H1 (cell line): ENCODE measurements at regions not wholly inside any gene's neighbourhood (a gene's known extent, or its start where the extent isn't known, plus 50 kb on each side); places are given as distances from the start of the nearest gene placed in this dataset.

Experiments used
- CTCF ChIA-PET: fragments of 300-600 bp; sonication (Branson Sonifier 250); formaldehyde crosslinking; loops from one replicate; lab custom pipeline; 2021; ENCODE audit not compliant: partially characterized antibody; lab: Charles Lee
- POLR2A ChIA-PET: fragments of 300-600 bp; sonication (Branson Sonifier 250); formaldehyde crosslinking; loops from one replicate; lab custom pipeline; 2021; ENCODE audit warnings: inconsistent platforms; ENCODE audit not compliant: partially characterized antibody; lab: Charles Lee
- DNase-seq, 2 experiments: peaks; one replicate each; pipeline versions ENCODE4 v3.0.0 to v3.0.0-alpha.2; 2010 to 2022; ENCODE audit warnings: low spot score in 2 of 2, low read depth in 1 of 2, mixed read lengths in 1 of 2
- FAIRE-seq: peaks from 2 replicates; lab custom pipeline; 2011; peaks lifted over from hg19 to GRCh38; lab: Jason Lieb, UNC
- H2AFZ ChIP-seq: 2 replicates; pipeline ENCODE4 v1.8.1; 2012; ENCODE audit warnings: low read length, inconsistent platforms
- H2AK5ac ChIP-seq: 2 replicates; pipeline ENCODE4 v1.6.1; 2013; ENCODE audit warnings: low read depth, low read length
- H2BK120ac ChIP-seq: replicated peaks from 2 replicates; pipeline ENCODE3; 2013; ENCODE audit warnings: low read depth, low read length, inconsistent platforms
- H2BK12ac ChIP-seq: 2 replicates; pipeline ENCODE4 v1.6.1; 2013; ENCODE audit warnings: low read depth, low read length
- H2BK15ac ChIP-seq: 2 replicates; pipeline ENCODE4 v1.6.1; 2013; ENCODE audit warnings: low read length
- H2BK20ac ChIP-seq: 2 replicates; pipeline ENCODE4 v1.6.1; 2013; ENCODE audit warnings: low read length
- H2BK5ac ChIP-seq: 2 replicates; pipeline ENCODE4 v1.6.1; 2013; ENCODE audit warnings: low read depth, low read length
- H3K14ac ChIP-seq: 2 replicates; pipeline ENCODE4 v1.6.1; 2013; ENCODE audit warnings: inconsistent platforms; ENCODE audit not compliant: insufficient read length
- H3K18ac ChIP-seq: 2 replicates; pipeline ENCODE4 v1.6.1; 2013; ENCODE audit warnings: low read length; ENCODE audit errors: extremely low read depth
- H3K23ac ChIP-seq: 2 replicates; pipeline ENCODE4 v1.6.1; 2013; ENCODE audit warnings: inconsistent platforms; ENCODE audit not compliant: insufficient read length
- H3K23me2 ChIP-seq: 2 replicates; pipeline ENCODE4 v1.6.1; 2013; ENCODE audit warnings: low read depth, low read length
- H3K27ac ChIP-seq: 2 replicates; pipeline ENCODE4 v1.6.1; 2011; ENCODE audit warnings: low read depth, low read length, inconsistent platforms
- H3K27me3 ChIP-seq, 4 experiments: replicated peaks in 1 of 4; 1 replicate in 1 of 4; 2 replicates in 3 of 4; pipeline versions ENCODE4 v1.6.1 to v1.8.1; 2011 to 2013; ENCODE audit warnings: low read length in 3 of 4, mild to moderate bottlenecking in 3 of 4, inconsistent platforms in 2 of 4, mixed read lengths in 2 of 4, moderate library complexity in 1 of 4; ENCODE audit not compliant: control insufficient read depth in 3 of 4, insufficient read depth in 3 of 4; ENCODE audit errors: extremely low read depth in 1 of 4
- H3K36me3 ChIP-seq, 4 experiments: 2 replicates each; pipeline versions ENCODE4 v1.6.1 to v1.8.1; 2011 to 2013; ENCODE audit warnings: mild to moderate bottlenecking in 4 of 4, low read length in 3 of 4, moderate library complexity in 2 of 4, control low read depth in 1 of 4, inconsistent platforms in 1 of 4; ENCODE audit not compliant: insufficient read depth in 4 of 4, control insufficient read depth in 2 of 4
- H3K4ac ChIP-seq: replicated peaks from 2 replicates; pipeline ENCODE3; 2013; ENCODE audit warnings: low read length, low read depth, mixed read lengths, inconsistent platforms; ENCODE audit not compliant: insufficient read length
- H3K4me1 ChIP-seq, 4 experiments: replicated peaks in 1 of 4; 1 replicate in 1 of 4; 2 replicates in 3 of 4; pipeline versions ENCODE4 v1.6.1 to v1.8.1; 2011 to 2013; ENCODE audit warnings: low read length in 3 of 4, inconsistent platforms in 2 of 4, mixed read lengths in 1 of 4; ENCODE audit not compliant: insufficient read depth in 4 of 4, control insufficient read depth in 3 of 4
- H3K4me2 ChIP-seq, 2 experiments: 2 replicates each; pipeline versions ENCODE4 v1.6.1 to v1.8.1; 2011 to 2013; ENCODE audit warnings: low read depth in 2 of 2, low read length in 2 of 2, control low read depth in 1 of 2, inconsistent platforms in 1 of 2, mild to moderate bottlenecking in 1 of 2; ENCODE audit not compliant: insufficient read depth in 1 of 2
- H3K4me3 ChIP-seq, 4 experiments: fragments of 200-600, 300-600 bp in 1 of 4; sonication (generic), shearing (Covaris generic), sonication (Bioruptor Twin) in 1 of 4; 2 replicates each; pipeline versions ENCODE4 v1.5.1 to v1.8.1; 2011 to 2016; ENCODE audit warnings: low read length in 4 of 4, low read depth in 3 of 4, control low read depth in 2 of 4, inconsistent platforms in 2 of 4, mild to moderate bottlenecking in 2 of 4, mixed read lengths in 1 of 4, moderate library complexity in 1 of 4; ENCODE audit not compliant: insufficient read depth in 2 of 4; ENCODE audit errors: extremely low read depth in 1 of 4
- H3K56ac ChIP-seq: replicated peaks from 2 replicates; pipeline ENCODE3; 2013; ENCODE audit warnings: low read depth, mild to moderate bottlenecking, mixed read lengths, low read length, inconsistent platforms; ENCODE audit not compliant: insufficient read length
- H3K79me1 ChIP-seq: 2 replicates; pipeline ENCODE4 v1.6.1; 2013; ENCODE audit warnings: low read depth, low read length, control low read depth
- H3K79me2 ChIP-seq, 2 experiments: 2 replicates each; pipeline versions ENCODE4 v1.6.1 to v1.8.1; 2012 to 2013; ENCODE audit warnings: low read length in 2 of 2, mild to moderate bottlenecking in 2 of 2, inconsistent platforms in 1 of 2; ENCODE audit not compliant: insufficient read depth in 2 of 2, control insufficient read depth in 1 of 2
- H3K9ac ChIP-seq, 4 experiments: replicated peaks in 1 of 4; 1 replicate in 1 of 4; 2 replicates in 3 of 4; pipeline versions ENCODE4 v1.6.1 to v1.8.1; 2011 to 2013; ENCODE audit warnings: low read depth in 3 of 4, low read length in 3 of 4, control low read depth in 2 of 4, mild to moderate bottlenecking in 2 of 4, moderate library complexity in 2 of 4, inconsistent platforms in 1 of 4; ENCODE audit errors: extremely low read depth in 1 of 4
- H3K9me3 ChIP-seq, 2 experiments: 2 replicates each; pipeline versions ENCODE4 v1.6.1 to v1.8.1; 2012 to 2013; ENCODE audit warnings: mild to moderate bottlenecking in 2 of 2, moderate library complexity in 2 of 2, control low read depth in 1 of 2, inconsistent platforms in 1 of 2, low read depth in 1 of 2, low read length in 1 of 2, mixed read lengths in 1 of 2; ENCODE audit not compliant: insufficient read depth in 2 of 2
- H4K20me1 ChIP-seq, 2 experiments: replicated peaks in 1 of 2; 2 replicates each; pipeline versions ENCODE3 to v1.8.1; 2011 to 2013; ENCODE audit warnings: inconsistent platforms in 2 of 2, low read length in 2 of 2, mild to moderate bottlenecking in 1 of 2; ENCODE audit not compliant: insufficient read depth in 2 of 2, control insufficient read depth in 1 of 2
- H4K5ac ChIP-seq: 2 replicates; pipeline ENCODE4 v1.6.1; 2013; ENCODE audit warnings: low read length, low read depth, mixed read lengths, inconsistent platforms; ENCODE audit not compliant: insufficient read length
- H4K8ac ChIP-seq: 2 replicates; pipeline ENCODE4 v1.8.0; 2013; ENCODE audit warnings: mild to moderate bottlenecking, moderate library complexity, low read length, inconsistent platforms; ENCODE audit not compliant: insufficient read depth; ENCODE audit errors: extremely low read depth
- H4K91ac ChIP-seq: replicated peaks from 2 replicates; pipeline ENCODE3; 2013; ENCODE audit warnings: low read length, mixed read lengths, inconsistent platforms; ENCODE audit not compliant: insufficient read length
- BCL11A ChIP-seq, 2 experiments: IDR thresholded peaks; one replicate each; pipeline ENCODE4 v1.6.1; 2011; ENCODE audit warnings: low read depth in 2 of 2, low read length in 2 of 2, mild to moderate bottlenecking in 2 of 2
- EP300 ChIP-seq, 2 experiments: IDR thresholded peaks; 1 replicate in 1 of 2; 2 replicates in 1 of 2; pipeline ENCODE4 v1.6.1; 2011 to 2012; ENCODE audit warnings: low read depth in 2 of 2, low read length in 2 of 2, mild to moderate bottlenecking in 2 of 2, borderline replicate concordance in 1 of 2, inconsistent platforms in 1 of 2, moderate library complexity in 1 of 2
- HDAC2 ChIP-seq, 2 experiments: fragments of 300-600 bp in 1 of 2; sonication (generic) in 1 of 2; IDR thresholded peaks; 2 replicates each; pipeline ENCODE4 v1.6.1; 2011 to 2012; ENCODE audit warnings: low read depth in 2 of 2, low read length in 2 of 2, mild to moderate bottlenecking in 2 of 2, moderate library complexity in 2 of 2, borderline replicate concordance in 1 of 2, inconsistent platforms in 1 of 2
- JUN ChIP-seq: IDR thresholded peaks from 2 replicates; pipeline ENCODE4 v1.6.1; 2011; ENCODE audit warnings: low read depth, mild to moderate bottlenecking, improper control_type of control experiment, low read length
- KDM1A ChIP-seq: fragments of 200-600, 300-600 bp; sonication (generic); IDR thresholded peaks from 2 replicates; pipeline ENCODE4 v1.7.1; 2016; ENCODE audit warnings: mild to moderate bottlenecking, low read length, borderline replicate concordance
- RAD21 ChIP-seq, 2 experiments: IDR thresholded peaks in 1 of 2; conservative IDR thresholded peaks in 1 of 2; 2 replicates each; pipeline ENCODE4 v1.6.1; 2011; ENCODE audit warnings: low read depth in 2 of 2, low read length in 2 of 2, improper control_type of control experiment in 1 of 2, inconsistent platforms in 1 of 2, mild to moderate bottlenecking in 1 of 2, moderate library complexity in 1 of 2
- RBBP5 ChIP-seq: IDR thresholded peaks from 2 replicates; pipeline ENCODE4 v1.7.1; 2012; ENCODE audit warnings: low read depth, mild to moderate bottlenecking, inconsistent platforms, low read length, moderate library complexity, borderline replicate concordance
- RNF2 ChIP-seq: fragments of 200-900, 300-1000 bp; sonication (generic); IDR thresholded peaks from 2 replicates; pipeline ENCODE4 v1.7.1; 2016; ENCODE audit warnings: borderline replicate concordance, low read depth, mild to moderate bottlenecking, antibody characterized with exemption, low read length; ENCODE audit not compliant: poor library complexity, severe bottlenecking; ENCODE audit errors: missing control alignments
- SIX5 ChIP-seq: IDR thresholded peaks from 2 replicates; pipeline ENCODE4 v1.6.1; 2011; ENCODE audit warnings: mild to moderate bottlenecking, low read depth, low read length
- SP2 ChIP-seq: IDR thresholded peaks from 2 replicates; pipeline ENCODE4 v1.6.1; 2012; ENCODE audit warnings: mild to moderate bottlenecking, low read length, inconsistent platforms
- TAF1 ChIP-seq: IDR thresholded peaks from 2 replicates; pipeline ENCODE4 v1.6.1; 2011; ENCODE audit warnings: mild to moderate bottlenecking, low read depth, low read length
- WGBS, 2 experiments: shearing (Covaris generic) in 1 of 2; methylation state at CpG; one replicate each; pipeline versions ENCODE4 v1.1.6 to v1.1.7; 2013 to 2015; ENCODE audit warnings: low lambda C conversion rate in 2 of 2, mixed read lengths in 2 of 2, inconsistent platforms in 1 of 2, low coverage in 1 of 2, missing lambda C conversion rate in 1 of 2; ENCODE audit not compliant: insufficient replicate concordance in 2 of 2, insufficient coverage in 1 of 2, insufficient read length in 1 of 2; ENCODE audit errors: extremely low coverage in 1 of 2, missing lambda C conversion rate in 1 of 2; 5-methylcytosine and 5-hydroxymethylcytosine counted together
- TF ChIP-seq, protein P1 (sequence below): IDR thresholded peaks from 2 replicates; pipeline ENCODE4 v1.6.1; 2012; ENCODE audit warnings: inconsistent platforms

DNA sequence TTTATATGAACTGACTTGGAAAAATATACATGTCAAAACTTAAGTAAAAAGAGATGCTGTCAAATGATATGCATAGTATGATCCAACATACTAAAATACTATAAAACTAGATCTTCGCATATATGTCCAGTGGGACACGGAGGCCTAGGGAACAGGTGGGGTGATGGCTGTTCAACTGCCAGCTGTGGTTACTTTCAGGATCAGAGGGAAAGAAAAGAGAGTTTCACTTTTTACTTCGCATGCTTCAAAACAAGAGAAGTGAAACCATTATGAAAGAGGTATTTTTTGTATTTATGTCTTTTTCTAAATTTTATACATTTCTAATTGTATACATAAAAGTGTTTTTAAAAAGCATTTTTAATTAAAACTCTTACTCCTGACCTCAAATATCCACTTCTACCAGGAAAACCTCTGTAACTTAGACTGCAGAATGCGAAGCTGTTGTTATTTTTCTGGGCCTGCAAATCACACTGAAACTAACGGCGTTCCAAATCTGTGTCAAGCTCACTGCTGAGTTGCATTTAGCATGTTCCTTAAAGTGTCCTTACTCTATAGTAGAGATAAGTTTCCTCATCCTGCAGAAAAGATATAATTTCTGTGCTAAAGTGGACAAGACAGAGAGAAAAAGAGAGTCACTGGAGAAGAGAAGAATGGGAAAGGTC is 97.8 kb upstream of the SLC35G4 start:
- no peak overlapping the region for H3K18ac ChIP-seq
- no peaks in the 10 kb centered on the region for H3K23me2 ChIP-seq
- no peaks in the 10 kb centered on the region for H3K4me1 ChIP-seq
- no peak overlapping the region for H2BK5ac ChIP-seq
- no peak overlapping the region for H3K4ac ChIP-seq
- no peaks in the 10 kb centered on the region for H4K20me1 ChIP-seq
- no peak overlapping the region for H3K27ac ChIP-seq
- H3K9me3 ChIP-seq = no peaks in the 10 kb centered on the region
- no peak overlapping the region for H3K56ac ChIP-seq
- no peak overlapping the region for H2AFZ ChIP-seq
- H2BK12ac ChIP-seq = no peak overlapping the region
- H3K23ac ChIP-seq = no peak overlapping the region
- CTCF ChIA-PET = interaction anchor here (1.3 to 2.1 kb wide), 2 partner anchors 201 to 357 kb away, joined by 4 to 10 read pairs; no protein-coding TSS in a partner anchor
- no peaks in the 10 kb centered on the region for H3K79me2 ChIP-seq
- H3K27me3 ChIP-seq = no peaks in the 10 kb centered on the region
- H4K91ac ChIP-seq = no peak overlapping the region
- 95% methylated on average over 6 of the region's 6 CpGs; no CpG with 5 or more reads in 1 of the 2 experiments for WGBS, 2 experiments
- POLR2A ChIA-PET = no interaction called here
- H2AK5ac ChIP-seq = no peak overlapping the region
- H4K8ac ChIP-seq = no peak overlapping the region
- H3K4me3 ChIP-seq = no peak overlapping the region
- H2BK15ac ChIP-seq = no peak overlapping the region
- no peaks in the 10 kb centered on the region for H3K36me3 ChIP-seq
- H3K79me1 ChIP-seq = no peaks in the 10 kb centered on the region
- H4K5ac ChIP-seq = no peak overlapping the region
- H3K14ac ChIP-seq = no peak overlapping the region
- no peak overlapping the region for H2BK20ac ChIP-seq
- DNase-seq (no peak), FAIRE-seq (no peak)
- H3K4me2 ChIP-seq = no peak overlapping the region
- no peak overlapping the region for H2BK120ac ChIP-seq
- no peak overlapping the region for H3K9ac ChIP-seq
- TF ChIP-seq RBBP5 = no peak
- TF ChIP-seq TAF1 = no peak
- no peak for TF ChIP-seq RAD21 (IDR thresholded peaks at IDR 0.05 in 1 of 2, conservative IDR thresholded peaks at IDR 0.05 in 1 of 2; ENCODE audit: low read depth in 2 of 2, low read length in 2 of 2)
- TF ChIP-seq HDAC2 (IDR thresholded peaks at IDR 0.05; ENCODE audit: borderline replicate concordance in 1 of 2, low read depth in 2 of 2, low read length in 2 of 2) = no peak
- TF ChIP-seq JUN = no peak
- no peak for TF ChIP-seq BCL11A (IDR thresholded peaks at IDR 0.05; ENCODE audit: low read depth in 2 of 2, low read length in 2 of 2)
- no peak for TF ChIP-seq SP2
- TF ChIP-seq SIX5 = no peak
- TF ChIP-seq KDM1A = no peak
- no peak for TF ChIP-seq RNF2
- TF ChIP-seq EP300 (IDR thresholded peaks at IDR 0.05; ENCODE audit: borderline replicate concordance in 1 of 2, low read depth in 2 of 2, low read length in 2 of 2) = no peak
- TF ChIP-seq, protein P1, sequence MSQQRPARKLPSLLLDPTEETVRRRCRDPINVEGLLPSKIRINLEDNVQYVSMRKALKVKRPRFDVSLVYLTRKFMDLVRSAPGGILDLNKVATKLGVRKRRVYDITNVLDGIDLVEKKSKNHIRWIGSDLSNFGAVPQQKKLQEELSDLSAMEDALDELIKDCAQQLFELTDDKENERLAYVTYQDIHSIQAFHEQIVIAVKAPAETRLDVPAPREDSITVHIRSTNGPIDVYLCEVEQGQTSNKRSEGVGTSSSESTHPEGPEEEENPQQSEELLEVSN = no peak
